Stomach (tissue), 8 donors: ENCODE measurements at regions not wholly inside any gene's neighbourhood (a gene's known extent, or its start where the extent isn't known, plus 50 kb on each side); places are given as distances from the start of the nearest gene placed in this dataset.

Source experiments
- DNase-seq, 2 donors: peaks; one replicate each; pipeline versions ENCODE4 v3.0.0 to v3.0.0-alpha.2; 2013 to 2019
- H3K27ac ChIP-seq, 5 donors: fragments of 200-600 bp in 4 of 5; sonication (generic) in 4 of 5; one replicate each; pipeline ENCODE4 v1.5.1; 2013 to 2019; ENCODE audit warnings: mild to moderate bottlenecking in 1 of 5, moderate library complexity in 1 of 5
- H3K27me3 ChIP-seq, 3 donors: fragments of 200-600 bp; sonication (generic); one replicate each; pipeline ENCODE4 v1.5.1; 2017 to 2019; ENCODE audit warnings: mixed run types in 1 of 3
- H3K36me3 ChIP-seq, 4 donors: fragments of 200-600 bp; sonication (generic); 1 replicate in 3 of 4; 2 replicates in 1 of 4; pipeline ENCODE4 v1.5.1; 2016 to 2019
- H3K4me1 ChIP-seq, 4 donors: fragments of 200-600 bp; sonication (generic); one replicate each; pipeline ENCODE4 v1.5.1; 2016 to 2019
- H3K4me3 ChIP-seq, 4 donors: fragments of 200-600 bp; sonication (generic) in 3 of 4; one replicate each; pipeline ENCODE4 v1.5.1; 2016 to 2019; ENCODE audit warnings: mild to moderate bottlenecking in 1 of 4
- H3K9me3 ChIP-seq, 4 donors: fragments of 200-600 bp; sonication (generic); one replicate each; pipeline ENCODE4 v1.5.1; 2016 to 2019
- CTCF ChIP-seq, 7 experiments: fragments of 450-650 bp in 4 of 7; fragments of 200-600 bp in 3 of 7; sonication (generic) in 3 of 7; IDR thresholded peaks; one replicate each; pipeline ENCODE4 v1.5.1; 2016 to 2019; ENCODE audit warnings: antibody characterized with exemption in 7 of 7, control low read depth in 2 of 7, mild to moderate bottlenecking in 1 of 7
- EP300 ChIP-seq: sonication (generic); formaldehyde crosslinking; IDR thresholded peaks from one replicate; pipeline ENCODE4 v1.6.1; 2017; ENCODE audit warnings: antibody characterized with exemption
- POLR2A ChIP-seq, 4 donors: fragments of 450-650 bp; IDR thresholded peaks; one replicate each; pipeline ENCODE4 v1.6.1; 2016; ENCODE audit warnings: antibody characterized with exemption in 4 of 4, control low read depth in 2 of 4, mild to moderate bottlenecking in 1 of 4, moderate library complexity in 1 of 4
- POLR2AphosphoS5 ChIP-seq, 3 donors: sonication (generic); formaldehyde crosslinking; IDR thresholded peaks; one replicate each; pipeline ENCODE4 v1.6.1; 2016; ENCODE audit warnings: antibody characterized with exemption in 3 of 3
- whole genome bisulfite sequencing, 5 donors: extraction: QIAGEN DNeasy Blood & Tissue Kit in 3 of 5; methylation state at CpG; one replicate each; pipeline versions ENCODE4 v1.1.5 to v1.1.7; 2013 to 2018; 5-methylcytosine and 5-hydroxymethylcytosine counted together
- intact Hi-C: fragments of 100-400 bp; cut with DNase I; formaldehyde crosslinking; loops from one replicate; pipeline ENCODE4 v1.15.1; 2023; ENCODE audit warnings: low total_unique reads
- donor health status: healthy with polysubstance abuse.
- donor health status: Bipolar disorder and iron deficiency.
- donor health status: healthy.

- WGBS, 5 donors = 77 to 95% (median 86%) methylated on average over 3 of the region's 3 CpGs
- H3K9me3 ChIP-seq = peaks cover 0 to under 1% (median 0%) of the 10 kb centered on the region in 4 donors
- DNase-seq = no peak
- H3K4me3 ChIP-seq = no peak overlapping the region
- H3K27ac ChIP-seq = no peak overlapping the region
- H3K36me3 ChIP-seq = no peaks in the 10 kb centered on the region
- TF ChIP-seq CTCF (IDR thresholded peaks at IDR 0.05) (no peak), POLR2AphosphoS5 (IDR thresholded peaks at IDR 0.05) (no peak), POLR2A (IDR thresholded peaks at IDR 0.05) (no peak), EP300 (no peak)
- no peaks in the 10 kb centered on the region for H3K27me3 ChIP-seq
- H3K4me1 ChIP-seq = no peaks in the 10 kb centered on the region
- intact Hi-C loops = no loop called here
These were observed 325.0 kb downstream of the PDHA2 start for GRCh38 chr4:96164814-96165351.

- H3K4me3 ChIP-seq = no peak overlapping the region
- intact Hi-C loops = no loop called here
- no peak for DNase-seq
- H3K27me3 ChIP-seq = no peaks in the 10 kb centered on the region
- H3K4me1 ChIP-seq = no peaks in the 10 kb centered on the region
- TF ChIP-seq POLR2AphosphoS5 (IDR thresholded peaks at IDR 0.05) (no peak), POLR2A (IDR thresholded peaks at IDR 0.05) (no peak), EP300 (no peak), CTCF (IDR thresholded peaks at IDR 0.05) (no peak)
- peaks cover 0 to 5% (median 0%) of the 10 kb centered on the region in 4 donors for H3K9me3 ChIP-seq
- H3K27ac ChIP-seq = no peak overlapping the region
- no peaks in the 10 kb centered on the region for H3K36me3 ChIP-seq
These were observed 326.9 kb downstream of the PDHA2 start for GRCh38 chr4:96166806-96167205.

GRCh38 chr4:96170198-96170597 is 330.3 kb downstream of the PDHA2 start:
- Histone ChIP-seq H3K9me3 (peaks cover 0 to 5% (median 0%) of the 10 kb centered on the region in 4 donors), H3K4me3 (no peak overlapping the region), H3K27me3 (no peaks in the 10 kb centered on the region), H3K27ac (no peak overlapping the region), H3K36me3 (no peaks in the 10 kb centered on the region), H3K4me1 (no peaks in the 10 kb centered on the region)
- intact Hi-C loops = no loop called here
- TF ChIP-seq POLR2A (IDR thresholded peaks at IDR 0.05) = no peak
- no peak for TF ChIP-seq POLR2AphosphoS5 (IDR thresholded peaks at IDR 0.05)
- TF ChIP-seq EP300 = no peak
- no peak for TF ChIP-seq CTCF (IDR thresholded peaks at IDR 0.05)
- no peak for DNase-seq
- 92 to 97% (median 97%) methylated on average over 14 of the region's 14 CpGs for WGBS, 5 donors

- intact Hi-C loops = no loop called here
- 43 to 55% (median 51%) methylated on average over 3 of the region's 3 CpGs for WGBS, 5 donors
- H3K4me3 ChIP-seq = no peak overlapping the region
- H3K27me3 ChIP-seq = no peaks in the 10 kb centered on the region
- H3K27ac ChIP-seq = no peak overlapping the region
- no peaks in the 10 kb centered on the region for H3K4me1 ChIP-seq
- TF ChIP-seq EP300 (no peak), POLR2A (IDR thresholded peaks at IDR 0.05) (no peak), CTCF (IDR thresholded peaks at IDR 0.05) (no peak), POLR2AphosphoS5 (IDR thresholded peaks at IDR 0.05) (no peak)
- no peaks in the 10 kb centered on the region for H3K36me3 ChIP-seq
- no peak for DNase-seq
- H3K9me3 ChIP-seq = peaks cover 0 to 5% (median 0%) of the 10 kb centered on the region in 4 donors
These were observed 333.9 kb downstream of the PDHA2 start for GRCh38 chr4:96173756-96174155.
